Activated CD8-positive, alpha-beta T cell treated with anti-CD3 and anti-CD28 coated beads for 36 hours (primary cell): ENCODE measurements at regions not wholly inside any gene's neighbourhood (a gene's known extent, or its start where the extent isn't known, plus 50 kb on each side); places are given as distances from the start of the nearest gene placed in this dataset.

Experiments used
- ATAC-seq: fragments of 200-7000 bp; cut with Tn5 transposase; one replicate; pipeline ENCODE4 v1.10.0; 2021; ENCODE audit warnings: mild to moderate bottlenecking, moderate library complexity
- CTCF ChIA-PET: fragments of 350-600 bp; sonication (Branson Sonifier 250); formaldehyde crosslinking; loops from one replicate; lab custom pipeline; 2021; ENCODE audit warnings: antibody characterized with exemption; lab: Charles Lee
- POLR2A ChIA-PET: fragments of 350-600 bp; sonication (Branson Sonifier 250); formaldehyde crosslinking; loops from one replicate; lab custom pipeline; 2021; ENCODE audit warnings: antibody characterized with exemption; lab: Charles Lee
- DNase-seq: peaks from one replicate; pipeline ENCODE4 v3.0.0-alpha.2; 2020
- H3K27ac Mint-ChIP-seq: one replicate; pipeline ENCODE4 v1.8.0; 2021; ENCODE audit warnings: mild to moderate bottlenecking, mixed read lengths
- H3K27me3 Mint-ChIP-seq: one replicate; pipeline ENCODE4 v1.8.0; 2021; ENCODE audit warnings: mixed read lengths
- H3K36me3 Mint-ChIP-seq: one replicate; pipeline ENCODE4 v1.8.0; 2021; ENCODE audit warnings: low read depth, mixed read lengths
- H3K4me1 Mint-ChIP-seq: one replicate; pipeline ENCODE4 v1.8.0; 2021; ENCODE audit warnings: low read depth, mixed read lengths
- H3K4me3 Mint-ChIP-seq: one replicate; pipeline ENCODE4 v1.8.0; 2021; ENCODE audit warnings: mild to moderate bottlenecking, moderate library complexity, mixed read lengths
- H3K9me3 Mint-ChIP-seq: one replicate; pipeline ENCODE4 v1.8.0; 2021; ENCODE audit warnings: mixed read lengths
- intact Hi-C: fragments of 100-400 bp; cut with micrococcal nuclease; formaldehyde crosslinking; loops from one replicate; pipeline ENCODE4 v1.10.0; 2022
- TF ChIP-seq, protein P1 (sequence below): fragments of 200-600 bp; IDR thresholded peaks from one replicate; pipeline ENCODE4 v1.8.0; 2022; ENCODE audit warnings: antibody characterized with exemption, mild to moderate bottlenecking

DNA sequence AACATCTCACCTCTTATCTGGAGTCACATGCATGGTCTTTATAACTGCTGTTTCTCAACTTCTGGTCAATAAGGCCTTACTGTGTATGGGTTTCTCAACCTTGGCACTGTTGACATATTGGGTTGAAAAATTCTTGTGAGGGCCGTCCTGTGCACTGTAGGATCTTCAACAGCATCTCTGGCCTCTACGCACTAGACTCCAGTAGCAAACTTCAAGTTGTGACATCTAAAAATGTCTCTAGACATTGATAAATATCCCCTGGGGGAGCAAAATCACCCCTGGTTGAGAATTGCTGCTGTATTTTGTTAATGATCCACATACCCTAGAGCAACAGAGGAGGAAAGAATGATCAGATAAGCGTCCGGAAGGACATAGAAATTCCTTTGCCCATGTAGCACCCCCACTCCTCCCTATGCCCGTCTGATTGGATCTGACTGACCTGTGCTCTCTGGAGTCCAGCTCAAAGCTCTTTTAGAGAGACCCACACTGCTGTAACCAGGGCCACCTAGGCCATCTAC is 423.5 kb upstream of the ZMIZ1 start:
- H3K36me3 Mint-ChIP-seq = no peaks in the 10 kb centered on the region
- peaks cover 4% of the 10 kb centered on the region for H3K27me3 Mint-ChIP-seq
- no peaks in the 10 kb centered on the region for H3K9me3 Mint-ChIP-seq
- no peaks in the 10 kb centered on the region for H3K4me1 Mint-ChIP-seq
- no peak for ATAC-seq
- DNase-seq = no peak
- CTCF ChIA-PET = interaction anchor here (0.8 kb wide), 1 partner anchor 14 kb away, joined by 3 read pairs; no protein-coding TSS in a partner anchor
- POLR2A ChIA-PET = no interaction called here
- intact Hi-C loops = no loop called here
- TF ChIP-seq, protein P1, sequence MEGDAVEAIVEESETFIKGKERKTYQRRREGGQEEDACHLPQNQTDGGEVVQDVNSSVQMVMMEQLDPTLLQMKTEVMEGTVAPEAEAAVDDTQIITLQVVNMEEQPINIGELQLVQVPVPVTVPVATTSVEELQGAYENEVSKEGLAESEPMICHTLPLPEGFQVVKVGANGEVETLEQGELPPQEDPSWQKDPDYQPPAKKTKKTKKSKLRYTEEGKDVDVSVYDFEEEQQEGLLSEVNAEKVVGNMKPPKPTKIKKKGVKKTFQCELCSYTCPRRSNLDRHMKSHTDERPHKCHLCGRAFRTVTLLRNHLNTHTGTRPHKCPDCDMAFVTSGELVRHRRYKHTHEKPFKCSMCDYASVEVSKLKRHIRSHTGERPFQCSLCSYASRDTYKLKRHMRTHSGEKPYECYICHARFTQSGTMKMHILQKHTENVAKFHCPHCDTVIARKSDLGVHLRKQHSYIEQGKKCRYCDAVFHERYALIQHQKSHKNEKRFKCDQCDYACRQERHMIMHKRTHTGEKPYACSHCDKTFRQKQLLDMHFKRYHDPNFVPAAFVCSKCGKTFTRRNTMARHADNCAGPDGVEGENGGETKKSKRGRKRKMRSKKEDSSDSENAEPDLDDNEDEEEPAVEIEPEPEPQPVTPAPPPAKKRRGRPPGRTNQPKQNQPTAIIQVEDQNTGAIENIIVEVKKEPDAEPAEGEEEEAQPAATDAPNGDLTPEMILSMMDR = no peak
- no peak overlapping the region for H3K4me3 Mint-ChIP-seq
- H3K27ac Mint-ChIP-seq = no peak overlapping the region

DNA sequence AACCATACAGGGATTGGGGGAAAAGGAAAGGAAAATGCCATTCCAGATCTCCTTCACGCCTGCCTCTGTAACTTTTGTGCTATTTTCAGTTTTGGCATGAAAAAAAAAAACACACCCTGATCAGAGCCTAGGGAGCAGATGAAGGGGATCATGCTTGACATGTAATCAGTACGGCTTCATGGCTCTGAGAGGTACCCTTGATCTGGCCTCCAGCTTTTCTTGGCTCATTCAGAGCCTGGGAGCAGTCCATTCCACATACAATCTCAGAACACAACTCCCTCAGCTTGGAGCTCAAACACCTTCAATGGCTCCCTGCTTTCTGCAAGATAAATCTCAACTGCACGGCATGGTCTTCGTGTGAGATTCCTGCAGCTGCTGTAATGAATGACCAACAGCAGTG is 422.8 kb upstream of the ZMIZ1 start:
- POLR2A ChIA-PET = no interaction called here
- peaks cover 4% of the 10 kb centered on the region for H3K27me3 Mint-ChIP-seq
- no peak overlapping the region for H3K27ac Mint-ChIP-seq
- TF ChIP-seq, protein P1 = no peak
- no peak overlapping the region for H3K4me3 Mint-ChIP-seq
- H3K36me3 Mint-ChIP-seq = no peaks in the 10 kb centered on the region
- DNase-seq (no peak), ATAC-seq (no peak)
- intact Hi-C loops = no loop called here
- no peaks in the 10 kb centered on the region for H3K4me1 Mint-ChIP-seq
- H3K9me3 Mint-ChIP-seq = no peaks in the 10 kb centered on the region
- CTCF ChIA-PET = no interaction called here

DNA sequence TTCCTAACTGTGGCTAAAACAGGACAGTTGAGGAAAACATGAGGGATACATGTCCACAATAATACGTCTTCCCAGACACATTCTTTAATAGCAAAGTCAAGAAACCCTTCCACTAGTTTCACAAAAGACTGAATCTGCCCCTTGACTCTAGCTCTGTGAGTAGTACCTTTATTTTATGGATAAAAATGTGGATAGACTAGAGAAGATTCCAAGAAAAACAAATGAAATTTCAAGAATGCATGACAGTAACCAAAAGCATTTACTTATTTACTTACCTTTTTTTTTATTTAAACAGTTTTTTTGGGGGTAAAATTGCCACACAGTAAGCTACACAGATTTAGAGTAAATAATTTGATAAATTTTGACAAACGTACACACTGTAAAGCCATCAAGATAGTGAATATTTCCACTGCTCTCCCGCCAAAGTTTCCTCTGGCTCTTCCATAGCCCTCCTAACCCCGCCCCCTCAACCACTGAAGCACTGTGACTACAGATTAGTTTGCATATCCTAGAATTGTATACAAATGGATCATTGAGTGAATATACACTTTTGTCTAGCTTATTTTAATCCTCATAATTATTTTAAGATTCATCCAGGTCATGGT is 420.4 kb upstream of the ZMIZ1 start:
- CTCF ChIA-PET = interaction anchor here (1.1 to 1.7 kb wide), 2 partner anchors 9 to 17 kb away, joined by 3 to 5 read pairs; no protein-coding TSS in a partner anchor
- intact Hi-C loops = no loop called here
- Mint-ChIP-seq H3K9me3 (no peaks in the 10 kb centered on the region), H3K4me1 (no peaks in the 10 kb centered on the region), H3K4me3 (no peak overlapping the region), H3K27ac (no peak overlapping the region), H3K36me3 (no peaks in the 10 kb centered on the region), H3K27me3 (peaks cover 10% of the 10 kb centered on the region)
- no peak for DNase-seq
- POLR2A ChIA-PET = no interaction called here
- TF ChIP-seq, protein P1 = no peak
- no peak for ATAC-seq

DNA sequence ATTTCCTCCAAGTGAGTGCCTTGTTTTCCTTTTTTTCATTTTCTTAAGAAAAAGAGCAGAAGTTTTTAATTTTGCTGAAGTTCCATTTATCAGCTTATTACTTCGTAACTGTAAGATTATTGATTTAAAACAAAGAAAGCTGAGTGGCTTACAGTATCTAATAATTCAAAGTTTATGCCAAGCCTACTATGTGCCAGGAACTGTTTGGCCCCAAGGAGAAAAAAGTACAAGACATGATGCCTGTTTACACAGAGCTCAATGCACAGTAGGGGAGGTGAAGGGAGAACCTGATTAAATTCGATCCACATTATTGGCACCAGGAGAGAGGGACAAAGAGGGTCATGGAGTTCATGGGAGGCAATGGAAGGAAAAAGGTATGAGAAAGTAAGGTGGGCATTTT is 419.3 kb upstream of the ZMIZ1 start:
- ChIA-PET POLR2A (interaction anchor here (1.3 kb wide), 1 partner anchor 8 kb away, joined by 3 read pairs; no protein-coding TSS in a partner anchor), CTCF (interaction anchor here (0.8 to 1.7 kb wide), 2 partner anchors 10 to 16 kb away, joined by 3 to 5 read pairs; no protein-coding TSS in a partner anchor)
- Mint-ChIP-seq H3K4me1 (no peaks in the 10 kb centered on the region), H3K4me3 (no peak overlapping the region), H3K36me3 (no peaks in the 10 kb centered on the region), H3K27me3 (peaks cover 9% of the 10 kb centered on the region), H3K27ac (no peak overlapping the region), H3K9me3 (no peaks in the 10 kb centered on the region)
- intact Hi-C loops = no loop called here
- TF ChIP-seq, protein P1 = no peak
- DNase-seq = no peak
- no peak for ATAC-seq

DNA sequence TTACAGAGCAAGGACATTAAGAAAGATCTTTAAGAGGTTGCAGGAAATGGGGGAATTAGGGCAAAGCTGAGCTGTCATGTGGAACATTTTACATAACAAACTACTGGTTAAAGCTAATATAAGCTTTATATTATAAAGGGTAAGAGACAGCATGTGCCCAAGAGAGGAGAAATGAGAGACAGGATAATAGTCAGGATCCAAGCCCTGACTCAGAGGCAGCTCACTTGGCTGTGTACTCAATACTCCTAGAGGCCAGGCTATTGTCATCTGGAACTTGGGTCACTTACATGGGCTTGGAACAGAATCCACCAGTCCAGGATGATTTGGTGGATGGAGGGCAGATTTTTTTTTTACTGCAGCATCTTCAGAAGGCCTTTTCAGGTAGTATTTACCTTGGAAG is 418.6 kb upstream of the ZMIZ1 start:
- intact Hi-C loops = no loop called here
- ChIA-PET CTCF (interaction anchor here (0.7 to 1.0 kb wide), 2 partner anchors 12 to 602 kb away, joined by 3 read pairs; no protein-coding TSS in a partner anchor), POLR2A (interaction anchor here (1.3 kb wide), 1 partner anchor 8 kb away, joined by 3 read pairs; no protein-coding TSS in a partner anchor)
- TF ChIP-seq, protein P1 = no peak
- Mint-ChIP-seq H3K4me1 (no peaks in the 10 kb centered on the region), H3K27ac (no peak overlapping the region), H3K9me3 (no peaks in the 10 kb centered on the region), H3K4me3 (no peak overlapping the region), H3K36me3 (no peaks in the 10 kb centered on the region), H3K27me3 (peaks cover 9% of the 10 kb centered on the region)
- no peak for DNase-seq
- ATAC-seq = no peak
